Caki2 (cell line): ENCODE measurements at regions not wholly inside any gene's neighbourhood (a gene's known extent, or its start where the extent isn't known, plus 50 kb on each side); places are given as distances from the start of the nearest gene placed in this dataset.

Source experiments
- DNase-seq: peaks from one replicate; pipeline ENCODE4 v3.0.0-alpha.2; 2015; ENCODE audit warnings: low read depth
- in situ Hi-C: cut with HindIII; loops from 2 replicates; pipeline ENCODE4 v1.10.0; 2016; ENCODE audit warnings: low sequenced_read_pairs, low pct_unique_long_range_greater_than_20kb, mixed read lengths

- in situ Hi-C loops, result no loop called here
- DNase-seq, result no peak
Observed at GRCh38 chr20:57951549-57951948, 241.7 kb upstream of the PMEPA1 start.

- DNase-seq, result no peak
- in situ Hi-C loops, result no loop called here
Observed at GRCh38 chr20:57950764-57951485, 241.1 kb upstream of the PMEPA1 start.

DNA sequence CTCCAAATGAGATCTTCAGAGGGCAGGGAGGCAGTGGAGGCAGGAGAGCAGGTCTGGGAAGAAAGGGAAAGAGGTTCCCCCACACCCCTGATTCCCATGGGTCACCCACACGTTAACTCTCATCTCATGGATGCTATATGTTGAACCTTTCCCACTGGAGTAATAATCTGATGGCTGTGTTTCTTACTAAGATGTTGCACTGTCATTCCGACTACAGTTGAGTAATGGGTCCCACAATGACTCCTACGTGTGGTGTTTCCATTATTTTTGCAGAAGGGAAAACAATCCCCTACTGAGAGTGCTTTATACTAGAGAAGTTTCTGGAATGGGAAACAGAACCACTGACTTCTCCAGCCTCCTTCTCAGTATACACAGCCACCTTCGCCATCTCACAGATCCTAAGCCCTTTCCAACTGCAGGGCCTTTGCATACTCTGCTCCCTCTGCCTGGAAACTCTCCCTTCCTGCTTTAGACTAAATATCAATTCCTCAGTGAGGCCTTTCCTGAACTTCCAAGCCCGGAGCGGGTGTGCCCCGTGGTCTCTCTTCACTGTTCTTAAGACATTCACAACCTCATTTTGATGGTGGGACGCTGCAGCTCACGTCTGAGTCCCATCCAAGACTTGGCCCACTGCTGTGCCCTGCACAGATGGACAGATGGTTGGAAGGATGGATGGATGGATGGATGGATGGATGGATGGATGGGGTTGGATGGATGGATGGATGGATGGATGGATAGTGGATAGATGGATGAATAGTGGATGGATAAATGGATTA, 238.6 kb upstream of the PMEPA1 start:
- no peak for DNase-seq
- in situ Hi-C loops, result no loop called here

- DNase-seq, result peak; percentile 12
- in situ Hi-C loops, result no loop called here
Observed at GRCh38 chr20:57947421-57948179, 237.8 kb upstream of the PMEPA1 start.

- in situ Hi-C loops, result no loop called here
- no peak for DNase-seq
Observed at GRCh38 chr20:57946559-57947315, 236.9 kb upstream of the PMEPA1 start.

DNA sequence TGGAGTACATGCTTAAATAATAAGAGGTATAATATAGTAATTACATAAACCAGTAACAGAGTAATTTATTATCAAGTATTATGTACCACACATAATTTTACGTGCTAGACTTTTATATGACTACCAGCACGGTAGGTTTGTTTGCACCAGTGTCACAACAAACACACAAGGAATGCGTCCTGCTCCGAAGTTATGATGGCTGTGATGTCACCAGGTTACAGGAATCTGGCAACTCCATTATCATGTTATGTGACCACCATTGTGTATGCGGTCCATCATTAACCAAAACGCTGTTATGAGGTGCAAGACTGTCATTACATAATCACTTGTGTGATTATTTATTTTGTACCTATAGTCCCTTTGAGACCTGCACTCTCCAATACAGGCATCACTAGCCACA, 235.2 kb upstream of the PMEPA1 start:
- no peak for DNase-seq
- in situ Hi-C loops, result no loop called here

GRCh38 chr20:57943950-57944349, 234.1 kb upstream of the PMEPA1 start:
- no peak for DNase-seq
- in situ Hi-C loops, result no loop called here

DNA sequence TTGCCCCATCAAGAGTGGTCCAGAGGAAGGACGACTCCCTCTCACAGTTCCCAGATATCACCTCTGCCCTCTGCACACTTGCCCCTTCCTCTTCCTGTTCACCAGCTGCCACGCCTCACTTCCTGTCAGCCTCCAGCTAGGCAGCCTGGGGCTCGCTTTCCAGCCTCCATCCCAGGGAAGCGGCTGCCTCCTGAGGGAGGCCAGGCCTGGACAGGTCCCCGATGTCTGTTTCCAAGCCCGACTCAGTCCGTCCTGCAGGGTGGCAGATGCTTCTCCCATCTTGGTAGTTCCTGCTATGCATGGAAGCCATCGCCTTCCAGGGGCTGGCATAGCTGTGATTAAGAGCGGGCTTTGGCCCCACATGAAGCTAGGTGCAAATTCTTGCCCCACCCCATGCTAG, 233.5 kb upstream of the PMEPA1 start:
- no peak for DNase-seq
- in situ Hi-C loops, result no loop called here

GRCh38 chr20:57941604-57942381, 232.0 kb upstream of the PMEPA1 start:
- DNase-seq, result no peak
- in situ Hi-C loops, result no loop called here

DNA sequence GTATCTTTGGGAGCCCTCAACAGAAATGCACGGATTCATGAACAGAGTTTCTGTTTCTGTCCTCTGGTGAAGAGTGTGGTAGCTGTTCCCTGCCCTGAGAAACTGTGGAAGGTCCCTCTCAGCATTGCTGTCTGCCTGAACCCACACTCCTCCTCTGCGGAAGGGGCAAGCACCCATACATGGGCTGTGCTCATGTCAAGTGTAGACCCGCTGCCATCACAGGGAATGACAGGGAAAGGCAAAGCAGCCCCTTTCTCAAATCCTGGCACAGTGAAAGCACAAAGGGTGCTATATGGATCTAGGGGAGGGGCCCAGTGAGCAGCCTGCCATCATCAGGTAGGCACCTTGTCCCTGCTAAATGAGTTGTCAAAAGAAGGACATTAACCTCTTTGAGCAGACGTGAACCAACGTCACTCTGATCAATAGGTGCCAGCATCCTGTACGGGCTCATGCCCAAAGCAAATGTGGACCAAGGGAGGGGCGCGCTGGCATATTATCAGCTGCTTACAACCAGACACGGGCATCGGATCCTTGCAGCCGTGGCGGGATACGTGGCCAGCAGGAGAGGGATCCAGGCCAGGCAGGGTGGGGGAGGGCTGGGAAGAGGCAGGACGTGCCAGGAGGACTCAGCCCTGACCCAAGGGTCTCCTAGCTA, 231.2 kb upstream of the PMEPA1 start:
- no peak for DNase-seq
- in situ Hi-C loops, result no loop called here

GRCh38 chr20:57940376-57940775, 230.6 kb upstream of the PMEPA1 start:
- in situ Hi-C loops, result no loop called here
- no peak for DNase-seq

- DNase-seq, result no peak
- in situ Hi-C loops, result no loop called here
Observed at GRCh38 chr20:57939499-57939898, 229.7 kb upstream of the PMEPA1 start.

GRCh38 chr20:57938158-57939108, 228.6 kb upstream of the PMEPA1 start:
- in situ Hi-C loops, result no loop called here
- DNase-seq, result no peak

DNA sequence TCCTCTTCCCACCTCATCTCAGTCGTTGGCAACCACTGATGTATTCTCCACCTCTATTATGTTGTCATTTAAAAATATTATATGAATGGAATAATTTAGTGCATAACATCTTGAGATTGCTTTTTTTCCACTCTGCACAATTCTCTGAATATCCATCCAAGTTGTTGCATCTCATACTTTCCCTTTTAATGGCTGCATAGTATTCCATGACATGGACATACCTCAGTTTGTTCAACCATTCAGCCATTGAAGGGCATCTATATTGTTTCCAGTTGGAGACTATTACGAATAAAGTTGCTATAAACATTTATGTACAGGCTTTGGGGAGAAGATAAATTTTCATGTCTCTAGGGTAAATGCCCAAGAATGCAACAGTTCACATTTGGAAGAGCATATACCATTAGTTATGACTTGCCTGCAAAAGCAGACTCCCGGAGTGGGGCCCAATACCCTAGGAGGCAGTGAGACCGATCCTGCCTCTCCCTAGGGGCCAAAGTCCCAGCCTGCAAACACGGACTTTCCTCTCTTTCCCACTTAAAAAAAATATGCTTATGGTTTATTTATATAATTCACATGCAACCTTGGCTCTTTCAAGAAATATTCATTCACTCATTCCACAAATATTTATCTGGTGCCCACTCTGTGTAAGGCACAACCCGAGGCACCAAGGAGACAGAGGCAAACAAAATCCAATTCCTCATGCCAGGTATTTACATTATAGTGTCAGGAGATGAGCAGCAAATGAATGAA, 227.0 kb upstream of the PMEPA1 start:
- DNase-seq, result no peak
- in situ Hi-C loops, result no loop called here

GRCh38 chr20:57934913-57935312, 225.1 kb upstream of the PMEPA1 start:
- no peak for DNase-seq
- in situ Hi-C loops, result no loop called here
